DOHH2 (cell line): ENCODE measurements at regions not wholly inside any gene's neighbourhood (a gene's known extent, or its start where the extent isn't known, plus 50 kb on each side); places are given as distances from the start of the nearest gene placed in this dataset.

Source experiments
- CTCF ChIP-seq: fragments of 200-600 bp; sonication (generic); IDR thresholded peaks from one replicate; pipeline ENCODE4 v1.5.1; 2014; ENCODE audit warnings: antibody characterized with exemption, mild to moderate bottlenecking, low read depth, low read length; ENCODE audit not compliant: poor library complexity, severe bottlenecking
- EZH2phosphoT487 ChIP-seq: fragments of 200-600 bp; sonication (generic); IDR thresholded peaks from 2 replicates; pipeline ENCODE4 v1.6.1; 2017; ENCODE audit warnings: borderline replicate concordance, mild to moderate bottlenecking, antibody characterized with exemption, low read length, moderate library complexity, mixed read lengths

GRCh38 chr3:24911076-24911475 lies 416.4 kb upstream of the THRB start:
- TF ChIP-seq CTCF (no peak), EZH2phosphoT487 (no peak)
